ENCODE measurements at regions not wholly inside any gene's neighbourhood (a gene's known extent, or its start where the extent isn't known, plus 50 kb on each side); places are given as distances from the start of the nearest gene placed in this dataset.

DNA sequence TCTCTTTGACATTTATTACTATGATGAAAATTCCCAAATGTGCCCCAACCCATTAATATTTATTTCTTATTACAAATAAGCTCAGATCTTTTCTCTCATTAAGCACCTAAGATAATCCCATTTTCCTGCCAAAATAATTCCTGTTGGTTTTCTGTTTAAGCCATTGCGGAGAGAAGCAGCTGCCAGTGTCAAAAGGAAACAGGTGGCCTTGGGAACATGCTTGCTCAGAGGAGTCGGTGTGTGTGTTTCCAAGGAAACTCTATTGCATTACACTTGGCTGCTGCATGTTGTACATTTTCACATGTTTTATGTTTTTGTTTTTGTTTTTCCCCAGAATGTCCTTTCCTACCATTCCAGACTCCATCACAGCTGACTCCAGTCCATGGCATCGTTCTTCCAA is 56.4 kb downstream of the CD24 start:
- Histone ChIP-seq H3K9me3 (ENCODE audit: control insufficient read depth in 2 of 2, insufficient read depth in 1 of 2, low read length in 1 of 2) (no peaks in the 10 kb centered on the region), H3K27me3 (ENCODE audit: control insufficient read depth in 2 of 2, insufficient read depth in 1 of 2, low read length in 1 of 2) (no peaks in the 10 kb centered on the region), H3K4me3 (ENCODE audit: low read length in 2 of 2) (no peak overlapping the region), H3K27ac (ENCODE audit: low read depth in 1 of 2, low read length in 1 of 2) (no peak overlapping the region), H3K36me3 (ENCODE audit: control insufficient read depth in 2 of 2, insufficient read depth in 2 of 2, low read length in 1 of 2) (no peaks in the 10 kb centered on the region), H3K4me1 (ENCODE audit: control insufficient read depth in 2 of 2, insufficient read depth in 2 of 2, low read length in 2 of 2) (no peaks in the 10 kb centered on the region)
- no peak for DNase-seq (ENCODE audit: low read depth in 6 of 9, low spot score in 9 of 9)
- 53% methylated on average over 3 of the region's 3 CpGs for WGBS

DNA sequence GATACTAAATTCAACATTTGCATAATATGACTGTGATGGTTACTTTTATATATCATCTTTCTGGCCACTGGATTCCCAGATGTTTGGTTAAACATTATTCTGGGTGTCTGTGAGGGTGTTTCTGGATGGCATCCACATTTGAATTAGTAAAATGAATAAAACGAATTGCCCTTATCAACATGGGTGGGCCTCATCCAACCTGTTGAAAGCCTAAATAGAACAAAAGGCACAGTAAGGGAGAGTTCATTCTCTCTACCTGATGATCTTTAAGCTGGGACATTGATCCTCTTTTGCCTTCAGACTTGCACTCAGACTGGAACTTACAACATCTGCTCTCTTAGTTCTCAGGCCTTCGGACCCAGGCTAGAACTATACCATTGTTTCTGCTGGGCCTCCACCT is 57.6 kb downstream of the CD24 start:
- no peak for DNase-seq (ENCODE audit: low read depth in 6 of 9, low spot score in 9 of 9)
- Histone ChIP-seq H3K36me3 (ENCODE audit: control insufficient read depth in 2 of 2, insufficient read depth in 2 of 2, low read length in 1 of 2) (no peaks in the 10 kb centered on the region), H3K4me3 (ENCODE audit: low read length in 2 of 2) (no peak overlapping the region), H3K9me3 (ENCODE audit: control insufficient read depth in 2 of 2, insufficient read depth in 1 of 2, low read length in 1 of 2) (no peaks in the 10 kb centered on the region), H3K27me3 (ENCODE audit: control insufficient read depth in 2 of 2, insufficient read depth in 1 of 2, low read length in 1 of 2) (no peaks in the 10 kb centered on the region), H3K4me1 (ENCODE audit: control insufficient read depth in 2 of 2, insufficient read depth in 2 of 2, low read length in 2 of 2) (no peaks in the 10 kb centered on the region), H3K27ac (ENCODE audit: low read depth in 1 of 2, low read length in 1 of 2) (no peak overlapping the region)
- 96% methylated on average over 2 of the region's 2 CpGs for WGBS

DNA sequence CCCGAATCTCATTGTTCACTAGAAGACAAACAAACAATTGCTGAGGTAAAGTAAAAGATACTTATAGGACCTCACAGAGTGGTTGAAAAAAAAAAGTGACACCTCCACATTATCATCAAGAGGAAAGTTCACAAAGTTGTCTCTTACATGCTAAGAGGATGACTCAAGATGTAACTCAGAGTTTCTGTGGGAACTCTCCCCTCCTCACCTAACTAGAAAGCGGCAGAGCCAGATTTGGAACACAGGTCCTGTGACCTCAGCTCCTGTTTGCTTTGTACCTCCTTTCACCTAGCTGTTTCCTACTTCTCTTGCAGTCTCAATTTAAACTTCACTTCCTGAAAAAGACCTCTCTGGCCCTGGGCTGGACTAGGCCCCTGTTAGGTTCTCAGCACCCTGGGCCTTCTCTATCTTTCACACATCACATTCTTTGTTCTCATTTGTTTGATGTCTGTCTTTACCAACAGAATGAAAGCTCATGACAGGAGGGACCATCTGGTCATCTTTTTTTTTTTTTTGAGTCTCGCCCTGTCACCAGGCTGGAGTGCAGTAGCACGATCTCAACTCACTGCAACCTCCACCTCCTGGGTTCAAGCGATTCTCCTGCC is 60.8 kb downstream of the CD24 start:
- no peaks in the 10 kb centered on the region for H3K36me3 ChIP-seq (ENCODE audit: control insufficient read depth in 2 of 2, insufficient read depth in 2 of 2, low read length in 1 of 2)
- no peak for DNase-seq (ENCODE audit: low read depth in 6 of 9, low spot score in 9 of 9)
- no peaks in the 10 kb centered on the region for H3K27me3 ChIP-seq (ENCODE audit: control insufficient read depth in 2 of 2, insufficient read depth in 1 of 2, low read length in 1 of 2)
- WGBS, result 94% methylated on average over 5 of the region's 5 CpGs
- H3K4me3 ChIP-seq (ENCODE audit: low read length in 2 of 2), result no peak overlapping the region
- no peak overlapping the region for H3K27ac ChIP-seq (ENCODE audit: low read depth in 1 of 2, low read length in 1 of 2)
- H3K4me1 ChIP-seq (ENCODE audit: control insufficient read depth in 2 of 2, insufficient read depth in 2 of 2, low read length in 2 of 2), result no peaks in the 10 kb centered on the region
- H3K9me3 ChIP-seq (ENCODE audit: control insufficient read depth in 2 of 2, insufficient read depth in 1 of 2, low read length in 1 of 2), result no peaks in the 10 kb centered on the region

DNA sequence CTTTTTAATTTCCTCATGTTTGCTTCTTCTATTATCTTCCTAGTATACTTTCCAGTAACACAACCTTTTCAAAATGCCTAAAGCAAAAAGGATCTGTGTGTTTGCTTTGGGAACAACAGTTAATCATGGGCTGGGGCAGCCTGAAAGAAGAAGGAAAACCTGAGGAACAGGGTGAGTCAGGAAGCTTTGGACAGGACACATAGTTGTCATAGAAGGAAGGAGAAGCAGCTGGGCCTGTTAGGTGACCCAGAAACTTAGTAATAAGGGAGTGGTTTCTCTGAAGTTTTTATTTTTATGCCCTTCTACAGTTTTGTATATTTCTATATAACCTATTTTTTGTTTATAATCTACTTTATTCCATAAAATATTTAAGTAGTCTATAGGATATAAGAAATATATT is 61.4 kb downstream of the CD24 start:
- H3K27ac ChIP-seq (ENCODE audit: low read depth in 1 of 2, low read length in 1 of 2), result no peak overlapping the region
- no peaks in the 10 kb centered on the region for H3K9me3 ChIP-seq (ENCODE audit: control insufficient read depth in 2 of 2, insufficient read depth in 1 of 2, low read length in 1 of 2)
- no peaks in the 10 kb centered on the region for H3K27me3 ChIP-seq (ENCODE audit: control insufficient read depth in 2 of 2, insufficient read depth in 1 of 2, low read length in 1 of 2)
- H3K4me1 ChIP-seq (ENCODE audit: control insufficient read depth in 2 of 2, insufficient read depth in 2 of 2, low read length in 2 of 2), result no peaks in the 10 kb centered on the region
- no peak overlapping the region for H3K4me3 ChIP-seq (ENCODE audit: low read length in 2 of 2)
- H3K36me3 ChIP-seq (ENCODE audit: control insufficient read depth in 2 of 2, insufficient read depth in 2 of 2, low read length in 1 of 2), result no peaks in the 10 kb centered on the region
- DNase-seq (ENCODE audit: low read depth in 6 of 9, low spot score in 9 of 9), result no peak

- DNase-seq (ENCODE audit: low read depth in 6 of 9, low spot score in 9 of 9), result no peak
- Histone ChIP-seq H3K36me3 (ENCODE audit: control insufficient read depth in 2 of 2, insufficient read depth in 2 of 2, low read length in 1 of 2) (no peaks in the 10 kb centered on the region), H3K27ac (ENCODE audit: low read depth in 1 of 2, low read length in 1 of 2) (no peak overlapping the region), H3K9me3 (ENCODE audit: control insufficient read depth in 2 of 2, insufficient read depth in 1 of 2, low read length in 1 of 2) (no peaks in the 10 kb centered on the region), H3K4me1 (ENCODE audit: control insufficient read depth in 2 of 2, insufficient read depth in 2 of 2, low read length in 2 of 2) (no peaks in the 10 kb centered on the region), H3K27me3 (ENCODE audit: control insufficient read depth in 2 of 2, insufficient read depth in 1 of 2, low read length in 1 of 2) (no peaks in the 10 kb centered on the region), H3K4me3 (ENCODE audit: low read length in 2 of 2) (no peak overlapping the region)
Observed at GRCh38 chr6:106912091-106912490, 62.4 kb downstream of the CD24 start.

DNA sequence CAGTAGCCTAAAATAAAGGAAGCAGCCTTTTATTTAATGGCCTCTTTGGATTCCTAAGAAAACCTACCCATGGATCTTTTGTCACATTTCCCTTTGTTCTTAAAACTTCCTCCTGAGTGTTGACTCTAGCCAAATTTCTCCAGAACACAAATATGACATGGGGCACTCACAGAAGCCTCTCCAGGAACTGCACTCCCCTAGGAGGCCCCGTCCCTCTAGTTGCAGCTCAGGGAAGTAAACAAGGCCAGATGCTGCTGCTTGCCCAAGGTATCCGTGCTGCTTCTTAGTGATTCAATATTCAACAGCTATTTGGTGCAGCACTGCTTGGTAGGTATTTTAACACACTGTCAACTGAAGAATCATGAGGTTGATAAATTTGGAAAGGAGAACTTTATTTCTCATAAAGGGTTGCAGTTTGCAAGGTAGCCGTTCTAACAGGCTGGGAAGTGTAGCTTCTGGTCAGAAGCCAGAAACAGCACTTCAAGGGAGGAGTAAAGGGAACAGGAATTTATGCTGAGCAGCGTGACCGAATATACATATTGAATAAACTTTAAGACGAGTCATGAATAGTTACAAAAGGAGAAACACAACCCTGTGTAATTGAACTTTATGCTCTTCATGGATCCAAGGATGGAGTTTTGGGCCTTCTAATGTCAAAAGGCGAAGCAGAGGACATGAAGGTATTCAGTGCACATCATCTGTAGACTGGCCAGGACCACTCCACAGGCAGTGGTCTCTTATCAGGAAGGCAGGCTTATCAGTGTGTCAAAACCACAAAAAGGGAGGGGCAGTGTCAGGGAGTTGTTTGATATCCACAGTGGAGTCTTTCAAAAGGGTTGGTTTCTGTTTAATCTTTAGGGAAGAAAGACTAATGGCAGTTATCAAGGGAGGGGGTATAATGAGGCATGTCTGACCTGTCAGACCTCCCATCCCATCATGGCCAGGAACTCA is 63.3 kb downstream of the CD24 start:
- H3K4me3 ChIP-seq (ENCODE audit: low read length in 2 of 2), result no peak overlapping the region
- no peaks in the 10 kb centered on the region for H3K36me3 ChIP-seq (ENCODE audit: control insufficient read depth in 2 of 2, insufficient read depth in 2 of 2, low read length in 1 of 2)
- H3K27me3 ChIP-seq (ENCODE audit: control insufficient read depth in 2 of 2, insufficient read depth in 1 of 2, low read length in 1 of 2), result no peaks in the 10 kb centered on the region
- 84% methylated on average over 7 of the region's 7 CpGs for WGBS
- no peaks in the 10 kb centered on the region for H3K9me3 ChIP-seq (ENCODE audit: control insufficient read depth in 2 of 2, insufficient read depth in 1 of 2, low read length in 1 of 2)
- H3K27ac ChIP-seq (ENCODE audit: low read depth in 1 of 2, low read length in 1 of 2), result no peak overlapping the region
- DNase-seq (ENCODE audit: low read depth in 6 of 9, low spot score in 9 of 9), result no peak
- no peaks in the 10 kb centered on the region for H3K4me1 ChIP-seq (ENCODE audit: control insufficient read depth in 2 of 2, insufficient read depth in 2 of 2, low read length in 2 of 2)

DNA sequence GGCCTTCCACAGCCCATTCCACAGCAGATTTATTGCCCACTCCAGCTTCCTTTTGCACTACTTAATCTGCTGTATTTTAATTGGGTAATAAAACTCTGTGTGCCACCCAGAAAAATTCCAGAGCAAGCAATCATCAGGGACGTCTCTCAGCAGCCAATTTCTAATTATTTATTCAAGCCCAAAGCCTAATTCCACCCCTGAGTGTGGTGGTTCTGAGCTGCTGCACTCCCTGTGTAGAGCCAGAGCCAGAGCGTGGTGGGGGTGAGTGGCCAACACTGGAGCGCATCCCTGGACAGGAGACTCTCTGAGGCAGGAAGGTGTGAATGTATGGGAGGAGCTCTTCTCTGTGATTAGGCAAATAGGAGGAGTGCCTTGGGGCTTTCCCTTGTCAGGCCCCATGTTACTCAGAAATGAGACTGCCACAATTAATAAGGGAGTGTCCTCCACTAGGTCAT is 66.1 kb downstream of the CD24 start:
- Histone ChIP-seq H3K27ac (ENCODE audit: low read depth in 1 of 2, low read length in 1 of 2) (no peak overlapping the region), H3K9me3 (ENCODE audit: control insufficient read depth in 2 of 2, insufficient read depth in 1 of 2, low read length in 1 of 2) (no peaks in the 10 kb centered on the region), H3K36me3 (ENCODE audit: control insufficient read depth in 2 of 2, insufficient read depth in 2 of 2, low read length in 1 of 2) (no peaks in the 10 kb centered on the region), H3K4me1 (ENCODE audit: control insufficient read depth in 2 of 2, insufficient read depth in 2 of 2, low read length in 2 of 2) (no peaks in the 10 kb centered on the region), H3K4me3 (ENCODE audit: low read length in 2 of 2) (no peak overlapping the region), H3K27me3 (ENCODE audit: control insufficient read depth in 2 of 2, insufficient read depth in 1 of 2, low read length in 1 of 2) (no peaks in the 10 kb centered on the region)
- DNase-seq (ENCODE audit: low read depth in 6 of 9, low spot score in 9 of 9), result no peak
- WGBS, result 78% methylated on average over 3 of the region's 3 CpGs

DNA sequence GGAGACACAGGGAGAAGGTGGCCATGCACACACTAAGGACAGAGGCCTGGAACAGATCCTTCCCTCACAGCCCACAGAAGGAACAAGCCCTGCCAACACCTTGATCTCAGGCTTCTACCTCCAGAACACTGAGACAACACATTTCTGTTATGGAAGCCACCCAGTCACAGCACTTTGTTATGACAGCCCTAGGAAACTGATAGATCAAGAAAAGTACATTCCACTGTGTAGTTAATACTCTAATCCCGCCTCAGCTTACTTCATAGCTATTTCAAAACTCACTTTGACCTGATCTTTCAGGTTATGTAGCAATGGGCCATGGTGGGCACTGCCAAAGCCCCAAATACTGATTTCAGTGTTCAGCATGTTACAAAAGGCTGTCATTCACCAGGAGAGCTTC is 66.8 kb downstream of the CD24 start:
- Histone ChIP-seq H3K9me3 (ENCODE audit: control insufficient read depth in 2 of 2, insufficient read depth in 1 of 2, low read length in 1 of 2) (no peaks in the 10 kb centered on the region), H3K4me1 (ENCODE audit: control insufficient read depth in 2 of 2, insufficient read depth in 2 of 2, low read length in 2 of 2) (no peaks in the 10 kb centered on the region), H3K27ac (ENCODE audit: low read depth in 1 of 2, low read length in 1 of 2) (no peak overlapping the region), H3K27me3 (ENCODE audit: control insufficient read depth in 2 of 2, insufficient read depth in 1 of 2, low read length in 1 of 2) (no peaks in the 10 kb centered on the region), H3K36me3 (ENCODE audit: control insufficient read depth in 2 of 2, insufficient read depth in 2 of 2, low read length in 1 of 2) (no peaks in the 10 kb centered on the region), H3K4me3 (ENCODE audit: low read length in 2 of 2) (no peak overlapping the region)
- WGBS, result 75% methylated on average over 1 of the region's 1 CpG
- DNase-seq (ENCODE audit: low read depth in 6 of 9, low spot score in 9 of 9), result no peak

DNA sequence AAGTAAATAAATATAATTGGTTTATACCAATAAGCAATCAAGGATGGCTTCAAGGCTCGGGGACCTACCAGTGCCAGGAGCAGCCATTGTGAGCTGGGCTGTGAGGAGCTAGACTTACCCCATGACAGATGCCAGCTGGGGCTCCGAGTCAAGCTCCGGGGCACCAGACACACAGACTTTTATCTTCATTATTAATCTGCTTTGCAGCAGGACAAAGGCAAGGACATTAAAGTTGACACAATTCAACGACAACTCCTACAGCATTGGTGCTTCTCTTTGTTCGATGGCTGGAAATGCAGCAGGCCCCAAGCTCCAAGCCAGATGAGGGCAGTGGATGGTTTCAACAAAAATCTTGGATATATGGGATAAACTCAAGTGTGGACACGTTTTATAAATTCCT is 68.3 kb downstream of the CD24 start:
- Histone ChIP-seq H3K4me1 (ENCODE audit: control insufficient read depth in 2 of 2, insufficient read depth in 2 of 2, low read length in 2 of 2) (no peaks in the 10 kb centered on the region), H3K27ac (ENCODE audit: low read depth in 1 of 2, low read length in 1 of 2) (no peak overlapping the region), H3K9me3 (ENCODE audit: control insufficient read depth in 2 of 2, insufficient read depth in 1 of 2, low read length in 1 of 2) (no peaks in the 10 kb centered on the region), H3K27me3 (ENCODE audit: control insufficient read depth in 2 of 2, insufficient read depth in 1 of 2, low read length in 1 of 2) (no peaks in the 10 kb centered on the region), H3K4me3 (ENCODE audit: low read length in 2 of 2) (no peak overlapping the region), H3K36me3 (ENCODE audit: control insufficient read depth in 2 of 2, insufficient read depth in 2 of 2, low read length in 1 of 2) (no peaks in the 10 kb centered on the region)
- WGBS, result 95% methylated on average over 6 of the region's 6 CpGs
- no peak for DNase-seq (ENCODE audit: low read depth in 6 of 9, low spot score in 9 of 9)

Measured in thymus (tissue), 11 donors.